Panc1 (cell line): ENCODE measurements at regions not wholly inside any gene's neighbourhood (a gene's known extent, or its start where the extent isn't known, plus 50 kb on each side); places are given as distances from the start of the nearest gene placed in this dataset.

Experiments
- ATAC-seq: fragments of 200-7000 bp; cut with Tn5 transposase; 2 replicates; pipeline ENCODE4 v1.9.1; 2020; ENCODE audit warnings: mild to moderate bottlenecking, moderate library complexity
- BruUV-seq: library from RNA; stranded (reverse); fragments of 400-500 nt; replicated peaks from 2 replicates; lab custom pipeline; 2021; lab: Mats Ljungman, UMichigan
- CTCF ChIA-PET: fragments of 300-600 bp; sonication (Branson Sonifier 250); formaldehyde crosslinking; loops from one replicate; lab custom pipeline; 2022; ENCODE audit warnings: antibody characterized with exemption; lab: Charles Lee
- POLR2A ChIA-PET: fragments of 300-600 bp; sonication (Branson Sonifier 250); formaldehyde crosslinking; loops from one replicate; lab custom pipeline; 2022; ENCODE audit warnings: antibody characterized with exemption; lab: Charles Lee
- DNase-seq: peaks from one replicate; pipeline ENCODE4 v3.0.0-alpha.2; 2010; ENCODE audit warnings: low read depth, low spot score
- H3K27ac ChIP-seq: 2 replicates; pipeline ENCODE4 v1.5.1; 2011; ENCODE audit warnings: mild to moderate bottlenecking, low read length, inconsistent platforms
- H3K27me3 ChIP-seq: fragments of 200-500 bp; sonication (Bioruptor generic); 2 replicates; pipeline ENCODE4 v1.6.0; 2014; ENCODE audit warnings: low read length, inconsistent platforms; ENCODE audit not compliant: control insufficient read depth, insufficient read depth
- H3K36me3 ChIP-seq: fragments of 200-500 bp; sonication (Bioruptor generic); 2 replicates; pipeline ENCODE4 v1.5.1; 2014; ENCODE audit warnings: inconsistent platforms, mild to moderate bottlenecking, low read length, moderate library complexity; ENCODE audit not compliant: control insufficient read depth, insufficient read depth
- H3K4me1 ChIP-seq: 2 replicates; pipeline ENCODE4 v1.5.1; 2011; ENCODE audit warnings: inconsistent platforms, mild to moderate bottlenecking, low read length, moderate library complexity; ENCODE audit not compliant: control insufficient read depth, insufficient read depth
- H3K4me3 ChIP-seq, 2 experiments: 2 replicates each; pipeline ENCODE4 v1.5.1; 2011 to 2012; ENCODE audit warnings: low read depth in 2 of 2, low read length in 2 of 2, mild to moderate bottlenecking in 2 of 2, inconsistent platforms in 1 of 2, moderate library complexity in 1 of 2
- H3K9me3 ChIP-seq: fragments of 200-500 bp; sonication (Bioruptor generic); 2 replicates; pipeline ENCODE4 v1.5.1; 2014; ENCODE audit warnings: low read depth, mild to moderate bottlenecking, inconsistent platforms, low read length, moderate library complexity; ENCODE audit not compliant: control insufficient read depth, insufficient read depth
- CTCF ChIP-seq: fragments of 450-650 bp; IDR thresholded peaks from 2 replicates; pipeline ENCODE4 v1.5.1; 2017; ENCODE audit warnings: mild to moderate bottlenecking
- POLR2AphosphoS5 ChIP-seq: IDR thresholded peaks from 2 replicates; pipeline ENCODE4 v1.6.1; 2012; ENCODE audit warnings: mild to moderate bottlenecking, low read depth, low read length, moderate library complexity
- REST ChIP-seq, 2 experiments: IDR thresholded peaks; 2 replicates each; pipeline ENCODE4 v1.6.1; 2011 to 2012; ENCODE audit warnings: low read depth in 2 of 2, control low read depth in 1 of 2, low read length in 1 of 2, mild to moderate bottlenecking in 1 of 2, moderate library complexity in 1 of 2; ENCODE audit not compliant: insufficient read depth in 1 of 2
- SIN3A ChIP-seq: IDR thresholded peaks from 2 replicates; pipeline ENCODE4 v1.6.1; 2012; ENCODE audit warnings: low read depth, mild to moderate bottlenecking, low read length, moderate library complexity, borderline replicate concordance; ENCODE audit not compliant: insufficient read depth
- TCF7L2 ChIP-seq: IDR thresholded peaks from 2 replicates; pipeline ENCODE4 v1.6.1; 2011; ENCODE audit warnings: mild to moderate bottlenecking, low read depth, low read length, inconsistent platforms
- in situ Hi-C: cut with HindIII; loops from 2 replicates; pipeline ENCODE4 v1.10.0; 2016; ENCODE audit warnings: low sequenced_read_pairs, low pct_unique_long_range_greater_than_20kb
- intact Hi-C: fragments of 100-400 bp; cut with micrococcal nuclease; formaldehyde crosslinking; loops from one replicate; pipeline ENCODE4 v1.10.0; 2022; ENCODE audit not compliant: unreplicated experiment

GRCh38 chr19:28701491-28701890, 511.5 kb downstream of the UQCRFS1 start:
- BruUV-seq = no TSS peak
- intact Hi-C loops (no loop called here), in situ Hi-C loops (no loop called here)
- DNase-seq = no peak
- Histone ChIP-seq H3K4me1 (no peaks in the 10 kb centered on the region), H3K36me3 (no peaks in the 10 kb centered on the region), H3K4me3 (no peak overlapping the region), H3K9me3 (no peaks in the 10 kb centered on the region), H3K27me3 (no peaks in the 10 kb centered on the region), H3K27ac (no peak overlapping the region)
- POLR2A ChIA-PET = no interaction called here
- CTCF ChIA-PET = interaction anchor here (0.5 kb wide), 1 partner anchor 11 kb away, joined by 3 read pairs; no protein-coding TSS in a partner anchor
- TF ChIP-seq REST (IDR thresholded peaks at IDR 0.05; ENCODE audit: insufficient read depth in 1 of 2, low read depth in 2 of 2, low read length in 1 of 2) (no peak), TCF7L2 (no peak), POLR2AphosphoS5 (no peak), CTCF (no peak), SIN3A (no peak)
- no peak for ATAC-seq

- Histone ChIP-seq H3K27me3 (no peaks in the 10 kb centered on the region), H3K36me3 (no peaks in the 10 kb centered on the region), H3K4me1 (no peaks in the 10 kb centered on the region), H3K27ac (no peak overlapping the region), H3K9me3 (no peaks in the 10 kb centered on the region), H3K4me3 (no peak overlapping the region)
- in situ Hi-C loops = no loop called here
- intact Hi-C loops = no loop called here
- ATAC-seq (no peak), DNase-seq (no peak)
- no peak for TF ChIP-seq REST (IDR thresholded peaks at IDR 0.05; ENCODE audit: insufficient read depth in 1 of 2, low read depth in 2 of 2, low read length in 1 of 2)
- no peak for TF ChIP-seq POLR2AphosphoS5
- TF ChIP-seq SIN3A = no peak
- no peak for TF ChIP-seq CTCF
- TF ChIP-seq TCF7L2 = no peak
- ChIA-PET CTCF (no interaction called here), POLR2A (no interaction called here)
- BruUV-seq = no TSS peak
Observed at GRCh38 chr19:28700176-28700575, 512.8 kb downstream of the UQCRFS1 start.
